GM19035 (cell line): ENCODE measurements at regions not wholly inside any gene's neighbourhood (a gene's known extent, or its start where the extent isn't known, plus 50 kb on each side); places are given as distances from the start of the nearest gene placed in this dataset.
"Not testable (repeated sequence)": the region's sequence is repeated elsewhere in the genome, so short reads cannot be mapped to it uniquely, and the experiment has no call there.

Experiments
- ATAC-seq: cut with Tn5 transposase; IDR thresholded peaks from one replicate; pipeline ENCODE4 v1.9.1; 2021; ENCODE audit not compliant: unreplicated experiment

GRCh38 chr13:107827840-107828549 is 387.3 kb downstream of the LIG4 start:
- no peak for ATAC-seq

DNA sequence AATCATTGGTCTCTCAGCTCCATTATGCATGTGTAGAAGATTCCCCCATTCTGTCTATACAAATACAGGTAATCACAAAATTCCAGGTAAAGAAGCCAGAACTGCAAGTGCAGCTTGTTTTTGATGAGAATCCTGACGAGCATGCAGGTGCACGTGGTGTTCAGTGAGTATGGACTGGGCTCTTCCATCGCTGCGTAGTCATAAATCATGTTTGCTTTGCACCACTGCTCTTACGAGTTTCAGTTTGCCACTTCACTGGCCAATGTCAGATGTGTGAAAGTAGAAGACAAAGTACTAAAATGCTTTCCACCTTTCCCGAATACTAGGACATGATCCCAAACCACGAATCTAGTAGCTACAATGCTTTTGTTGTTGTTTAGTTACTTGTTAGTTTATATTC is 390.7 kb downstream of the LIG4 start:
- no peak for ATAC-seq

DNA sequence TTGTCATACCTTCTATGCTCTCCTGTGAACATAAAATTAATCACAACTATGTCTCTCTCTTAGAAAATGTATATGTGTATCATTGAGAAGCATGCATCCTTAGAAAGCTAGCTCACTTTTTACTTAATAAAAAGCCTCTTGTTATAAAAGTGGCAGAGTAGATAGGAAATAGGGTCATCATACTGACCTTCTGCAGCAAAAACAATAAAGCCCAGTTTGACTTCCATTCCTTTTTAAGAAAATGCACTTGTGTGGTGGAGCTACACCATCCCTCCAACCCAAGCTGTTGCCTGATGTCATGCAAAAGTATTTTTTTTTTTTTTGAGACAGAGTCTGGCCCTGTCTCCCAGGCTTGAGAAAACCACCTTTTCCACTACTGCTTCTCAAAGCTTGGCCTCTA is 393.3 kb downstream of the LIG4 start:
- no peak for ATAC-seq

GRCh38 chr13:107821492-107821891 is 393.8 kb downstream of the LIG4 start:
- no peak for ATAC-seq

DNA sequence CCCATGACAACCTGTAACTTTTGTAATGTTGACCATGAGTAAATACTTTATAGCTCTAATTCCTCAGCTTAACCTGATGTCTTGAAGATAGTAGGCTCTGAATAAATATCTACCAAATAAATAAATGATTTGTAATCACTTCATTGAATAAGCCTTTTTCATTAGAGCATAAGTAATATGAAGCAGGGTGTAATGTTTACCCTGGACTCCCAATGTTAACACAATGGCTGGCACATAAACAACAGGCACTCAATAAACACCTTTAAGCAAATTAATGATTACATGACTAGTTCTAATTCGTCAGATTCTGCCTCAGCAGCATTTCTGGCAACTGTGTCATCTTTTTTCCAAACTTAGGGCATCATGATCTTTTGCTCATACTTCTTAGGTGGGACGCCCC is 396.3 kb downstream of the LIG4 start:
- ATAC-seq, result no peak

DNA sequence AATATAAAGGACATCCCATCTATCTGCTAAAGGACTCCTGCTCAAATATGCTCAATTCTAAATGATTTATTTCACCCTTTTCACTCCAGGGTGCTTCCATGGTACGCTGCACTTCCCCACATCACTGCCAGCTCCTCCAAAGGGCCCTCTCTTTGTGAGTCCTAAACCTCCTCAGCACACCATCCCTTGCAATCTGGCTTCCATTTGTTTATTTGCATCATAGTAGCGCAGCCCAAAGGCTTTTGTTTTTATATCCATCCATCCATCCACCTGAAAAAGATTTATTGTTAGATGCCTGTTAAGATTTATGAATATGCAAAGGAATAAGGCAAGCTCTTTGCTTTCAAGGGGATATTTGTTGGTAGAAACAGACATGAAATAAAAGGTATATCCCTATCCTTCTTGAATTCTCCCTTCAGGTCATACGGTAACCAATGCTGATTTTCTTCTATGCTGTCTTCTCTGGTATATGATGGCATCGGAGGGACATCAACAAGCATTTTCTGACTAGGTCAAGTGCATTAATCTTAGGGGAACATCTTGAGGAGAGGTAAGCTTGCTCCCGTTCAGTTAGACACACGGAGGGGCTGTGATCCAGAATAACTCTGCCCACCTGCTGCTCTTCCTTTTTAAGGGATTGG is 397.6 kb downstream of the LIG4 start:
- no peak for ATAC-seq

DNA sequence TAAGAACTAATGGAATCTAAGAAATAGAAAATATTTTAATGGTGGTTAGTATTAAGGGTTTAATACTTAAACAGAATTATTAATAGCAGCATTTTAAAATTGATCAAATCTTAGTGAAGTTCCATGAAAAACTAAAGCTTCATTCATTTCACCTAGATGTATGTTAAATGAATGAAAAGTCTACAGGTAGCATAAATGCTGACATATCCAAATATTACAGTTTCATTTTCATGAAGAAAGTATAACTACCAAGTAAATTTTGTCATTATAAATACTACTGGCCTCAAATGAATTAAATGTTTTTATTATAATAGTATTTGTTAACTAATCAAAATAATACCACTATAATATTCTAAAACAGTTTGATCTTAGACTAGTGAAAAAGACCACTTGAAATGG is 403.3 kb downstream of the LIG4 start:
- ATAC-seq, result no peak

DNA sequence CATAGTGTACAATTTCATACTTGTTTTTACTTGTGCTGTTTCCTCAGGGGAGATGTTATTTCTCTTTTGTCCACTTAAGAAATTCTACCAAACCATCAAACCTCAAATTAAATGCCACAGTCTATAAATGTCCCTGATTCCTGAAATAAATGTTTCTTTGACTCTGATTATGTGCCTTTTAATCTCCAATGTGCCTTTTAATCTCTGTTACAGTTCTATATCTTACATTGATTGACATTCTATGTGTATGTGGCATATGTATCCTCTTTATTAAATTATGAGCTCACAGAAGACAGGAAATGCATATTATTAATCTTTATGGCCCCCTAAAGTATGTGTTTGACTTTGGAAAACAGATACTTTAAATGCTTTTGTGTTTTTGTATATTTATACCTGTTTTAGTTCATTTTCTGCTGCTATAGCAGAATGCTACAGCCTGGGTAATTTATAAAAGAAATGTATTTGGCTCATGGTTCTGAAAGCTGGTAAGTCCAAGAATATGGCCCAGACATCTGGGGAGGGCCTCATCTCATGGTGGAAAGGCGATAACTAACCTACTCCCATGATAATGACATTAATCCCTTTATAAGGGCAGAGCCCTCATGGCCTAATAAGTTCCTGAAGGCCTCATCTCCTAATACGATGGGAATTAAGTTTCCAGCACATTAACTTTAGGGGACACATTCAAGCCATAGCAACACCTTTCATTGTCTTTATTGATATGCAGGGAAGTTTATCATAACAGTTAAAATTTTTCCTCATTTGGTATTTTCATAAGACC is 403.9 kb downstream of the LIG4 start:
- ATAC-seq, result no peak

DNA sequence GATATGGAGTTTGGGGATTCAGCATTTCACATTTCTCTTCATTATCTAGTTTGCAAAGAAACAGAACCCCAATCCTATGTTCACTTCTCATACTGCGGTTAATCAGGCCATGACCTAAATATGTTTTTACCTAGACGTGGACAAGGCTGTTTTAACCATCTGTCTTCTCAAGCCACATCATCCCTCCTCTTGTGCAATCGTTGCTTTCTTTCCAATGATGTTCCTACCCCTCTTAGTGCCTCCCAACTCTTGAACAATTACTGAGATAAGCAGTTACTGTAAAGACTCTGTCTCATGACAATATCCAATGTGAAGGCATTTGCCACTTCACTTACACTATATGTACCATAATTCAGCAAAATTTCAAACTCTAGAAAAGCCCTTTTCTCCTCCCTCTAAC is 406.2 kb downstream of the LIG4 start:
- ATAC-seq, result no peak

DNA sequence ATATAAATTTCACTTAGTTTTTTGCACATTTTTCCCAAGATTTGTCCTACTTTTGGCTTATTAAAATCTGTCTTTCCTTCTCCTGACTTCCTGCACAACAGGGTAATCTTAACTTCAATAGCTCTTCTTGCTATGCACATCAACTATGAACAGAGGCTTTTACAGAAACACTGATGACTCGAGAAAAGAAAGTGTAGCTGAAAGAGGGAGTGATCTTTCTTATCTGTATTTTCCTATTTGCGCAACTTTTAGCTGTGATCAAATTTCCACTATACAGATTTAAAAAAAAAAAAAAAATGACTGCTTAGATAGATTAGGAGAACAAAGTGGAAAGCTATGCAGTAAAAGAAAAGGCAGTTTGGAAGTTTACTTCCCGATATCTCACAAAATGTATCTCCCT is 406.9 kb downstream of the LIG4 start:
- ATAC-seq, result no peak

DNA sequence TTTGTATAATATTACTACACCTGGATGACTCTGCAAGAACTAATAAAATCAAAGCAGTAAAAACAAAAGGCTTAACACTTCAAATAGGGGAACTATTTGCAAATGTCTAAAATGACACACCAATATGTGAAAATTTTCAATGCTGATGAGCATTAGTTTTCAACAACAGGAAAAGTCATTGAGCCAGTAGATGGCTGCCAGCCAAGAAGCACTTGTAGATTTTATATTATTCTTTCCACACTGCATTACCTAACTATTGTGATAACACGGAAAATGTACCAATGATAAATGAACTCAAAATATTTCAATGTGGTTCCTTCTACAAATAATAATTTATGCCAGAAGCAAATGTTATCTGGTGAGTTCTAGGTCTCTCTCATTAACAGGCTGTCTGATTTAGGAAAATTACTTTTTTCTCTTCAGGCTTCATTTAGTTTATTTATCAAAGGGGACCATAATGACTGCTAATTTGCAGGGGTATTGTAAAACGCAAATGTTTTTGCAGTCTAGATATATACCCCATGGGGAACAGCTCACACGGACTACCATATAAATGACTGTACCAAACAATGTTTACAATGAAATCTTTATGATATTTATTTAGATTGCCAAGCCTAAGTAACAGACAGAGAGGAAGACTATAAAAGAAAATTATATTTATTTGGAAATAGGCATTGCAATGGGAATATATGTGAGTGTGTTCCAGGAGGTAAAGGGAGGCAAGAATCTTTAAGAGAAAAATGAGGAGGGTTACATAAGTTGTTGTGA is 407.8 kb downstream of the LIG4 start:
- no peak for ATAC-seq

DNA sequence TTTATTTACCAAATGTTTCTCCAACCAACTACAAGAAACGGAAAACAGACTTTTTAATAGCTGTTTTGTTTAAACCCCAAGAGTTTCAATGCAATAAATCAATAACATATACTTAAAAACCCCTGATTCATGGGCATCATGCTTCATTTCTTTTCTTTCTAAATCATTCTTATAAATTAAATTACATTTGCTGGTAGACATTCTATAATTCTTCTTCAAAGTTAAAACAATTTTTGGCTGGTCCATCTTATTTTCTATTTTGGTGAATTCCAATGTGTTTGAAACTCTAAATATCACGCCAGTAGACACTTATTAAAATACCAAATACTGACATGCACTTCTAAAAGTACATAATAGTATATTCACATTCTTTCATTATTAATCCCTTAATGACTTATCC is 408.6 kb downstream of the LIG4 start:
- no peak for ATAC-seq

DNA sequence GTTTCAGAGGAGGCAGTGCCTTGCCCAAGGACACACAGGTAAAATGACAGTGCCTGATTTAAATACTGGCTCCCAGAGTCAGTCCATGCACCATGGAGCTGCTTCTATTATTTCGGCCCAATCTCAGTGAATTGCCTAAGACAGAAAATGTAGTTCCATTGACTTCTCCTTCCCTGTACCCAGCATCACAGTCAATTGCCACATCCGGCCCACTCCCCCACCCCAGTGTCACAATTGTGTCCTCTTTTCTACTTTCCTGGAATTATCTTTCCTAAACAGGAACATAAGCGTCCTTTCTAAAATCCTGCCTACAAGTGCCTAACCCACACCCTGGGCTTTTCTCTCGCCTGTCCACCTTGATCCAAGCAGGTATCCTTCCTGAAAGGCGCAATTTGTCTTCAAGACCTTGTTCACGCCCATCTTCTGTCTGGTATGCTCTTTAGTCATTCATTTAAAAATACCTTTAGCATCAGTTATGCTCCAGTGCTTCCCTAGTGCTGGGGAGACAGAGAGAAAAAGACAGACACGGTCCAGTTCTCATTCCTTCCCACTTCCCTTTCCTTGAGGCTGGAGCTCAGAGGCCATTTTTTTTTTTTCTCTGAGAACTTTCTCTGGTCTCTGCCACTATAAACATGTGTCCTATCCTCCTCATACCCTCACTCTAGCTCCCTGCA is 411.4 kb downstream of the LIG4 start:
- no peak for ATAC-seq

- ATAC-seq, result no peak
These were observed 413.7 kb downstream of the LIG4 start for GRCh38 chr13:107801621-107802020.

DNA sequence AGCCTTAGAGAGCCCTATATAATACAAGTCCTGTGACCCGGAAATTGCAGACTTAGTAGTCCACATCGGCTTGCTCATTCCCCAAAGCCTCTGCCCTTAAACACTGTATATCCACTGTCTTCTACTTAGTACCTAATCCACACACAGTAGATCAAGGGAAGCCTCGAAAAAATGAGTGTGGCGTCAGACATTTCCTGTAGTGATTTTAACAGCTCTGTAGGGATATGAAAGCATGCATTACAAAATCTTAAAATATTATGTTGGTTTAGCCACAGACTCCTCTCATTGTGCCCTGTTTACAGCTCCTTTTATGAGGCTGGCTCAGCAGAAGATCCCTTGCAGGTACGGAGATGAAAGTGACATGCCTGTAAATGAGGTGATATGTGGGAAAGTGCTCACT is 416.3 kb downstream of the LIG4 start:
- ATAC-seq, result no peak

- no peak for ATAC-seq
These were observed 424.9 kb downstream of the LIG4 start for GRCh38 chr13:107790397-107790796.

DNA sequence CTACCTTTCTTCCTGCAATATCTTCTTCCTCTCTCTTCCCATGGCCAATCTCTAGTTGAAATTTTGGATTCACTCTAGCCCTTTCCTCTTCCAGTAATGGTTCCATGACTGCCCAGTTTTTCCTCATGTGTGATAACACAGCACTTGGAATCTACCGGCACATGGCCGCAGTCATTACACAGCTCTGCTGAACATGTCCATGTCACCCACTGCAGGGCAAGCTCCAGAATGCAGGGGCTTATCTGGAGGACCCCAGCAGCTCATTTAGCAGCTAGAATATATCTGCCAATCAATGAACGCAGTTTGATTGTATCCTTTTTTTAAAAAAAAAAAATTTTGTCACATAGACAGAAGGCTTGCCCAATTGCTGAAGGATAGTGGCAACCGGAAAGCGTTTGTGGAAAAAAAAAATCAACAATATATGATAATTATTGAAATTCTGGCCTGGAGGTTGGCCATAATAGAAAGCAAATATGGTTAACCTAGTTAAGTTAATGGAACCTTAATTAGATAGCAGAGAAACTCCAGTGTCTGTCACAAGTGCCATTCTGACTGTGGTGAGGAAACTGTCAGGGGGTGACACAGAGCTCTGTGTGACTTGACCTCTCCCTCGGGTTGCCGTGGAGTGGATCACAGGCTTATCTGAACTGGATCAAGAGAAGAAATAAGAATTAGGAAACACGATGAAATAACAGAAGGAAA is 426.7 kb downstream of the LIG4 start:
- ATAC-seq, result no peak

GRCh38 chr13:107782646-107783045 is 432.7 kb downstream of the LIG4 start:
- ATAC-seq, result not testable (repeated sequence)

- no peak for ATAC-seq
These were observed 437.2 kb downstream of the LIG4 start for GRCh38 chr13:107778094-107778493.

DNA sequence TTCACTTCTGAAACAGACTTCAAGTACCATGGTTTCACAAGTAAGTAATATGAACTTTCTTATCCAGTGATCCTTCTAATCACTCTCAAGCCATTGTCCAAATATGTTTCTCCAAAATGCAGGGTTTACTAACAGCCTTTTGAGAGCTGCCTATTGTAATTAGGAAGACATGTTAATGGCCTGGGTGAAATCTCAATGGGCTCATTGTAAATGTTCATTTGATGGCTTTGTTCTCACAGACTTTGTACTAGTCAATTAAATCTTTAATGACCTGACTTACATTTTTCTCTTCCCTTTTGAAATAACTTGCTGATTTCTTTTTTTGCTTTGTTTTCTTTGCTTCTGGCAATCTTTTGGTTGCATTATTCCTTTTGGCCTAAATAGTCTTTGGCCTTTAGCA is 444.8 kb downstream of the LIG4 start:
- no peak for ATAC-seq
